Keratinocyte (primary cell): ENCODE measurements at regions not wholly inside any gene's neighbourhood (a gene's known extent, or its start where the extent isn't known, plus 50 kb on each side); places are given as distances from the start of the nearest gene placed in this dataset.

Source experiments
- DNase-seq: peaks from one replicate; pipeline ENCODE4 v3.0.0-alpha.2; 2011; ENCODE audit warnings: low read depth, missing footprints, low spot score
- FAIRE-seq: peaks from 2 replicates; lab custom pipeline; 2011; peaks lifted over from hg19 to GRCh38; lab: Jason Lieb, UNC
- H2AFZ ChIP-seq: 2 replicates; pipeline ENCODE4 v1.6.0; 2012; ENCODE audit warnings: low read length, control low read depth, inconsistent platforms; ENCODE audit not compliant: control insufficient read depth
- H3K27ac ChIP-seq: 2 replicates; pipeline ENCODE4 v1.5.1; 2011; ENCODE audit warnings: low read length; ENCODE audit not compliant: control insufficient read depth, insufficient read depth
- H3K27me3 ChIP-seq: 3 replicates; pipeline ENCODE4 v1.6.0; 2011; ENCODE audit warnings: low read length; ENCODE audit not compliant: control insufficient read depth, insufficient read depth; ENCODE audit errors: extremely low read depth
- H3K36me3 ChIP-seq, 2 experiments: 2 replicates in 1 of 2; 3 replicates in 1 of 2; pipeline ENCODE4 v1.5.1; 2011; ENCODE audit warnings: low read length in 2 of 2, mild to moderate bottlenecking in 1 of 2; ENCODE audit not compliant: control insufficient read depth in 2 of 2, insufficient read depth in 2 of 2; ENCODE audit errors: extremely low read depth in 1 of 2
- H3K4me1 ChIP-seq: 3 replicates; pipeline ENCODE4 v1.5.1; 2011; ENCODE audit warnings: low read length; ENCODE audit not compliant: control insufficient read depth, insufficient read depth; ENCODE audit errors: extremely low read depth
- H3K4me2 ChIP-seq: 3 replicates; pipeline ENCODE4 v1.6.0; 2011; ENCODE audit warnings: low read depth, low read length; ENCODE audit not compliant: control insufficient read depth, insufficient read depth; ENCODE audit errors: extremely low read depth
- H3K4me3 ChIP-seq, 3 experiments: fragments of 200-600 bp in 1 of 3; sonication (generic) in 1 of 3; 2 replicates in 2 of 3; 3 replicates in 1 of 3; pipeline ENCODE4 v1.5.1; 2011 to 2016; ENCODE audit warnings: low read length in 3 of 3, mild to moderate bottlenecking in 3 of 3, control low read depth in 2 of 3, inconsistent platforms in 1 of 3, low read depth in 1 of 3, mixed read lengths in 1 of 3, mixed run types in 1 of 3, moderate library complexity in 1 of 3; ENCODE audit not compliant: control insufficient read depth in 2 of 3, insufficient read depth in 2 of 3; ENCODE audit errors: extremely low read depth in 1 of 3
- H3K79me2 ChIP-seq: 2 replicates; pipeline ENCODE4 v1.6.0; 2012; ENCODE audit warnings: low read length; ENCODE audit not compliant: control insufficient read depth, insufficient read depth
- H3K9ac ChIP-seq: 3 replicates; pipeline ENCODE4 v1.6.0; 2011; ENCODE audit warnings: low read length; ENCODE audit not compliant: control insufficient read depth, insufficient read depth; ENCODE audit errors: extremely low read depth
- H3K9me1 ChIP-seq: 3 replicates; pipeline ENCODE4 v1.6.0; 2011; ENCODE audit warnings: low read length; ENCODE audit not compliant: control insufficient read depth, insufficient read depth; ENCODE audit errors: extremely low read depth
- H3K9me3 ChIP-seq: 2 replicates; pipeline ENCODE4 v1.5.1; 2012; ENCODE audit warnings: low read depth, low read length; ENCODE audit not compliant: control insufficient read depth
- H4K20me1 ChIP-seq: 3 replicates; pipeline ENCODE4 v1.6.0; 2011; ENCODE audit warnings: low read length; ENCODE audit not compliant: control insufficient read depth, insufficient read depth; ENCODE audit errors: extremely low read depth
- CTCF ChIP-seq, 3 experiments: IDR thresholded peaks in 1 of 3; conservative IDR thresholded peaks in 1 of 3; optimal IDR thresholded peaks in 1 of 3; 2 replicates in 2 of 3; 3 replicates in 1 of 3; pipeline versions ENCODE3 to v1.5.1; 2011; ENCODE audit warnings: low read length in 3 of 3, mild to moderate bottlenecking in 3 of 3, moderate library complexity in 2 of 3, control low read depth in 1 of 3, inconsistent platforms in 1 of 3; ENCODE audit not compliant: insufficient read depth in 2 of 3; ENCODE audit errors: extremely low read depth in 1 of 3
- EZH2 ChIP-seq: IDR thresholded peaks from one replicate; pipeline ENCODE4 v1.6.1; 2012; ENCODE audit warnings: inconsistent platforms, mild to moderate bottlenecking, low read length, moderate library complexity
- dilution Hi-C: fragments of 300-500 bp; cut with MboI; formaldehyde crosslinking; loops from one replicate; pipeline ENCODE4 v1.7.0; 2020; ENCODE audit warnings: low sequenced_read_pairs; ENCODE audit not compliant: extremely low pct_ligation_motif_present

GRCh38 chr16:9188721-9189120 lies 97.3 kb downstream of the HAPSTR1 start:
- DNase-seq (no peak), FAIRE-seq (no peak)
- H3K79me2 ChIP-seq = no peaks in the 10 kb centered on the region
- no peaks in the 10 kb centered on the region for H3K9me3 ChIP-seq
- H2AFZ ChIP-seq = no peak overlapping the region
- H3K4me2 ChIP-seq = no peak overlapping the region
- H3K9ac ChIP-seq = no peak overlapping the region
- H3K9me1 ChIP-seq = no peaks in the 10 kb centered on the region
- H3K27ac ChIP-seq = no peak overlapping the region
- no peak for TF ChIP-seq CTCF (optimal IDR thresholded peaks at IDR 0.05 in 1 of 3, IDR thresholded peaks at IDR 0.05 in 1 of 3, conservative IDR thresholded peaks at IDR 0.05 in 1 of 3; ENCODE audit: extremely low read depth in 1 of 3, insufficient read depth in 2 of 3, low read length in 3 of 3)
- TF ChIP-seq EZH2 = no peak
- dilution Hi-C loops = no loop called here
- H4K20me1 ChIP-seq = no peaks in the 10 kb centered on the region
- no peaks in the 10 kb centered on the region for H3K27me3 ChIP-seq
- no peaks in the 10 kb centered on the region for H3K36me3 ChIP-seq
- no peaks in the 10 kb centered on the region for H3K4me1 ChIP-seq
- no peak overlapping the region for H3K4me3 ChIP-seq

DNA sequence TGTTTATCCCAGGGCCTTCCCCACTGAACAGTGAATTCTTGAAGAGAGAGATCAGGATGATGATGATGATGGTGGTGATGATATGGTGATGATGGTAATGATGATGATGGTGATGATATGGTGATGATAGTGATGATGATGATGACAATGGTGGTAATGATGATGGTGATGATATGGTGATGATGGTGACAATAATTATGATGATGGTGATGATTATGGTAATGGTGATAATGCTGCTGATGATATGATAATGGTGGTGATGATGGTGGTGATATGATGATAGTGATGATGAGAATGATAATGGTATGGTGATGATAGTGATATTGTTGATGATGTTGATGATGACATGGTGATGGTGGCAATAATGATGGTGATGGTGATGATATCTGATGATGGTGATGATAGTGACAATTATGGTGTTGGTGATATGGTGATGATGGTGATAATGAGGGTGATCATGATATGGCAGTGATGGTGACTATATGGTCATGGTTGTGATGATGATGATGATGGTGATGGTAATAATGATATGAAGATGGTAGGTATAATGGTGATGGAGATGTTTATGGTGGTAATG lies 99.9 kb downstream of the HAPSTR1 start:
- H3K79me2 ChIP-seq = no peaks in the 10 kb centered on the region
- no peak overlapping the region for H3K9ac ChIP-seq
- no peaks in the 10 kb centered on the region for H3K9me3 ChIP-seq
- H4K20me1 ChIP-seq = no peaks in the 10 kb centered on the region
- no peaks in the 10 kb centered on the region for H3K4me1 ChIP-seq
- DNase-seq (no peak), FAIRE-seq (no peak)
- no peaks in the 10 kb centered on the region for H3K9me1 ChIP-seq
- no peaks in the 10 kb centered on the region for H3K27me3 ChIP-seq
- no peak overlapping the region for H3K4me2 ChIP-seq
- no peaks in the 10 kb centered on the region for H3K36me3 ChIP-seq
- dilution Hi-C loops = no loop called here
- no peak for TF ChIP-seq CTCF (optimal IDR thresholded peaks at IDR 0.05 in 1 of 3, IDR thresholded peaks at IDR 0.05 in 1 of 3, conservative IDR thresholded peaks at IDR 0.05 in 1 of 3; ENCODE audit: extremely low read depth in 1 of 3, insufficient read depth in 2 of 3, low read length in 3 of 3)
- TF ChIP-seq EZH2 = no peak
- H3K4me3 ChIP-seq = no peak overlapping the region
- H3K27ac ChIP-seq = no peak overlapping the region
- H2AFZ ChIP-seq = no peak overlapping the region
